PC-3 (cell line): ENCODE measurements at regions not wholly inside any gene's neighbourhood (a gene's known extent, or its start where the extent isn't known, plus 50 kb on each side); places are given as distances from the start of the nearest gene placed in this dataset.

Source experiments
- ATAC-seq: fragments of 200-7000 bp; cut with Tn5 transposase; 2 replicates; pipeline ENCODE4 v1.9.1; 2020; ENCODE audit warnings: mild to moderate bottlenecking, moderate library complexity
- BruUV-seq: library from RNA; stranded (reverse); fragments of 400-500 nt; replicated peaks from 2 replicates; lab custom pipeline; 2021; lab: Mats Ljungman, UMichigan
- CTCF ChIA-PET: fragments of 300-600 bp; sonication (Branson Sonifier 250); formaldehyde crosslinking; loops from one replicate; lab custom pipeline; 2022; ENCODE audit warnings: antibody characterized with exemption; lab: Charles Lee
- POLR2A ChIA-PET: fragments of 300-600 bp; sonication (Branson Sonifier 250); formaldehyde crosslinking; loops from one replicate; lab custom pipeline; 2022; ENCODE audit warnings: antibody characterized with exemption; ENCODE audit not compliant: unreplicated experiment; lab: Charles Lee
- DNase-seq: peaks from one replicate; pipeline ENCODE4 v3.0.0-alpha.2; 2015
- H2AFZ ChIP-seq: fragments of 300-600 bp; sonication (generic); 2 replicates; pipeline ENCODE4 v1.6.0; 2016; ENCODE audit warnings: antibody characterized with exemption, low read length
- H3F3A ChIP-seq: fragments of 300-600 bp; sonication (generic); one replicate; pipeline ENCODE4 v1.6.0; 2017; ENCODE audit warnings: antibody characterized with exemption, low read length, control low read depth, mild to moderate bottlenecking; ENCODE audit not compliant: unreplicated experiment
- H3K27ac ChIP-seq: fragments of 300-600 bp; sonication (generic); 2 replicates; pipeline ENCODE4 v1.5.1; 2016; ENCODE audit warnings: mild to moderate bottlenecking, low read length
- H3K27me3 ChIP-seq: fragments of 300-600 bp; sonication (generic); 2 replicates; pipeline ENCODE4 v1.6.1; 2016; ENCODE audit warnings: low read length, mixed read lengths
- H3K36me3 ChIP-seq: fragments of 300-600 bp; sonication (generic); 2 replicates; pipeline ENCODE4 v1.6.1; 2016; ENCODE audit warnings: low read depth, mixed run types, low read length, mixed read lengths
- H3K4me1 ChIP-seq: fragments of 300-600 bp; sonication (generic); 2 replicates; pipeline ENCODE4 v1.5.1; 2016; ENCODE audit warnings: low read length; ENCODE audit not compliant: insufficient read depth
- H3K4me2 ChIP-seq: fragments of 300-600 bp; sonication (generic); 2 replicates; pipeline ENCODE4 v1.6.0; 2016; ENCODE audit warnings: low read length
- H3K4me3 ChIP-seq: fragments of 300-600 bp; sonication (generic); 2 replicates; pipeline ENCODE4 v1.5.1; 2016; ENCODE audit warnings: mild to moderate bottlenecking, low read length, mixed read lengths
- H3K79me2 ChIP-seq: fragments of 300-600 bp; sonication (generic); 2 replicates; pipeline ENCODE4 v1.6.1; 2017; ENCODE audit warnings: low read length, mixed read lengths
- H3K9ac ChIP-seq: fragments of 300-600 bp; sonication (generic); 2 replicates; pipeline ENCODE4 v1.6.0; 2016; ENCODE audit warnings: mild to moderate bottlenecking, low read length
- H3K9me2 ChIP-seq: fragments of 300-600 bp; sonication (generic); replicated peaks from 2 replicates; pipeline ENCODE4 v1.6.1; 2016; ENCODE audit warnings: mixed run types, low read length, mixed read lengths
- H3K9me3 ChIP-seq: fragments of 300-600 bp; sonication (generic); 2 replicates; pipeline ENCODE4 v1.6.1; 2016; ENCODE audit warnings: low read length, mixed read lengths
- H4K20me1 ChIP-seq: fragments of 300-600 bp; sonication (generic); 2 replicates; pipeline ENCODE4 v1.6.1; 2016; ENCODE audit warnings: low read length, mixed read lengths
- EZH2 ChIP-seq: fragments of 300-600 bp; sonication (generic); IDR thresholded peaks from one replicate; pipeline ENCODE4 v1.6.1; 2017; ENCODE audit warnings: antibody characterized with exemption, mild to moderate bottlenecking, low read length; ENCODE audit not compliant: unreplicated experiment
- EZH2phosphoT487 ChIP-seq: fragments of 300-600 bp; sonication (generic); IDR thresholded peaks from 2 replicates; pipeline ENCODE4 v1.6.1; 2018; ENCODE audit warnings: mild to moderate bottlenecking, antibody characterized with exemption, low read length, borderline replicate concordance
- intact Hi-C: fragments of 100-400 bp; cut with micrococcal nuclease; formaldehyde crosslinking; loops from 2 replicates; pipeline ENCODE4 v1.9.0; 2023
- TF ChIP-seq, protein P1 (sequence below): fragments of 300-600 bp; sonication (generic); conservative IDR thresholded peaks from 2 replicates; pipeline ENCODE4 v1.5.1; 2017; ENCODE audit warnings: antibody characterized with exemption, low read depth, mild to moderate bottlenecking, low read length

DNA sequence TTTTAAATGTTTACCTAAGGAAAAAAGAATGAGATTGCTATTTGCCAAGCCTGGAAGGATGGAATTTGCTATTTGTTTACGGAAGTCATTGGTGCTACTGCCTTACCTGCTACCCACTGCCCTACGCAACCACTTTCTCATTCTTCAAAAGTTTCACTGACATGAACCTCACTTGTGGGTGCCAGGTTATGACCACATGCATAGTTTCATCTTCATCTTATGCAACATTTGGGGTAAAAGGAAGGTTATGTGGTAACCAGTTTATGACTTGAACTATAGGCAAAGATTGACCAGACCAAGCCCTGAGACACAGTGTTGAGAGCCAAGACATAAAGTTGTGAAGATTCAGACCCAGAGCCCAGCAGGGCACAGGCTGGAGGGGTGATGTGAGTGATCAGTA lies 142.5 kb downstream of the LACC1 start:
- H3K9ac ChIP-seq, result no peak overlapping the region

DNA sequence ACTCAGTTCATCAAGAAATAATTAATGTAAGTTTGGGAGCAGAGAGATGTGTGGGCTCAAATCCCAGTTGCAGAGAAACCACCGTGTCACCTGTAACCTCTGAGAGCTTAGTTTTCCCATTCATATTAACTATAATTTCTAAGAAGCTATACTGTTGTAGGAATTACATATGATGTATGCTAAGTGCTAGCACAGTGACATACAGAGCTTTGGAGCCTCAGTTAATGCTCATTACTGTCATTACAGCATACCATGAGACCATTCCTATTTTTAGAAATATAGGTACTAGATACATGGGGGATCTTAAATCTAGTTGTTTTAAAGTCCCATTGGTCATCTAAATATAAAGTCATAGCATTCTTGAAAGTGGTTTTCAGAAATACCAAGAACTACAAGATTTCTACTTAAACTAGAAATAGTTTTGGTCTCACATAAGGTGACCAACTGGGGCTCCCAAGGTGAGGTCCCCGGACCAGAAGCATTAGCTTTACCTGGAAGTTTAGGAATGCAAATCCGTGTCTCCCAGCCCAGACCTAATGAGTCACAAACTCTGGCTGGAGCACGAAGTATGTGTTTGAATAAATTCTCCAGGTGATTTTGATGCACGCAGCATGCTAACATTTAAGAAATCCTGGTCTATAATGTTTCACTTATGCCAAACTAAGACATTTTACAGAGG lies 144.6 kb downstream of the LACC1 start:
- H3K36me3 ChIP-seq, result no peaks in the 10 kb centered on the region
- ATAC-seq, result no peak
- H3K4me1 ChIP-seq, result peaks cover 3% of the 10 kb centered on the region; the same call in 1 of the 2 replicates
- CTCF ChIA-PET, result no interaction called here
- H3K4me2 ChIP-seq, result no peak overlapping the region
- H3K27ac ChIP-seq, result no peak overlapping the region
- no peak for DNase-seq
- no peaks in the 10 kb centered on the region for H3K9me3 ChIP-seq
- POLR2A ChIA-PET, result no interaction called here
- no peaks in the 10 kb centered on the region for H3K9me2 ChIP-seq
- no TSS peak for BruUV-seq
- no peaks in the 10 kb centered on the region for H3K27me3 ChIP-seq
- intact Hi-C loops, result no loop called here
- TF ChIP-seq, protein P1, sequence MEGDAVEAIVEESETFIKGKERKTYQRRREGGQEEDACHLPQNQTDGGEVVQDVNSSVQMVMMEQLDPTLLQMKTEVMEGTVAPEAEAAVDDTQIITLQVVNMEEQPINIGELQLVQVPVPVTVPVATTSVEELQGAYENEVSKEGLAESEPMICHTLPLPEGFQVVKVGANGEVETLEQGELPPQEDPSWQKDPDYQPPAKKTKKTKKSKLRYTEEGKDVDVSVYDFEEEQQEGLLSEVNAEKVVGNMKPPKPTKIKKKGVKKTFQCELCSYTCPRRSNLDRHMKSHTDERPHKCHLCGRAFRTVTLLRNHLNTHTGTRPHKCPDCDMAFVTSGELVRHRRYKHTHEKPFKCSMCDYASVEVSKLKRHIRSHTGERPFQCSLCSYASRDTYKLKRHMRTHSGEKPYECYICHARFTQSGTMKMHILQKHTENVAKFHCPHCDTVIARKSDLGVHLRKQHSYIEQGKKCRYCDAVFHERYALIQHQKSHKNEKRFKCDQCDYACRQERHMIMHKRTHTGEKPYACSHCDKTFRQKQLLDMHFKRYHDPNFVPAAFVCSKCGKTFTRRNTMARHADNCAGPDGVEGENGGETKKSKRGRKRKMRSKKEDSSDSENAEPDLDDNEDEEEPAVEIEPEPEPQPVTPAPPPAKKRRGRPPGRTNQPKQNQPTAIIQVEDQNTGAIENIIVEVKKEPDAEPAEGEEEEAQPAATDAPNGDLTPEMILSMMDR, result no peak
- H3K79me2 ChIP-seq, result no peaks in the 10 kb centered on the region
- no peak overlapping the region for H3K4me3 ChIP-seq
- H3F3A ChIP-seq, result no peaks in the 10 kb centered on the region
- H3K9ac ChIP-seq, result no peak overlapping the region
- H4K20me1 ChIP-seq, result no peaks in the 10 kb centered on the region
- no peak overlapping the region for H2AFZ ChIP-seq

More for the DNA sequence above, 142.5 kb downstream of the LACC1 start:
- no TSS peak for BruUV-seq
- no peaks in the 10 kb centered on the region for H3K36me3 ChIP-seq
- H3K27ac ChIP-seq, result no peak overlapping the region
- DNase-seq, result peak; percentile 41
- no peak overlapping the region for H2AFZ ChIP-seq
- intact Hi-C loops, result no loop called here
- H3K4me2 ChIP-seq, result no peak overlapping the region
- H3K79me2 ChIP-seq, result no peaks in the 10 kb centered on the region
- H3K9me2 ChIP-seq, result no peaks in the 10 kb centered on the region
- H4K20me1 ChIP-seq, result no peaks in the 10 kb centered on the region
- H3K4me1 ChIP-seq, result peaks cover 3% of the 10 kb centered on the region; the same call in 1 of the 2 replicates
- H3K4me3 ChIP-seq, result no peak overlapping the region
- no peaks in the 10 kb centered on the region for H3F3A ChIP-seq
- no peaks in the 10 kb centered on the region for H3K9me3 ChIP-seq
- ChIA-PET POLR2A (no interaction called here), CTCF (no interaction called here)
- ATAC-seq, result no peak
- no peak for TF ChIP-seq EZH2
- no peak for TF ChIP-seq EZH2phosphoT487
- TF ChIP-seq, protein P1, result no peak
- H3K27me3 ChIP-seq, result no peaks in the 10 kb centered on the region

DNA sequence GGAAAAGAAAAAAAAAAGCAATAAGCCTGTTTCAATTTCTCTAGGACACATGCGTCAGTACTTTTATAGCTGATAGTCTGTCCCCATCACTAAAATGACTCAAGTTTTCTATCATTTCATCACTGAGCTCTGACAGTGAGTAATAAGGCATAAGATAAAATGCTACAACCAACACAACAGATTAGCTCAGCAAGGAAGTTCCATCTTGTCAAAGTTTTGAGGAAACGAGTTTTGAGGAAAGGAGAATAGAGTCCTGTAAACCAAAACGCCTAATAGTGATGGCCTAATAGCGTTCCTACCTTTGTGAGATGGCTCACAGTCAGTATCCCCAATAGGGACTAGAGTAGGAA lies 145.1 kb downstream of the LACC1 start:
- DNase-seq, result no peak
- Histone ChIP-seq H4K20me1 (no peaks in the 10 kb centered on the region), H3K9ac (no peak overlapping the region), H3K27me3 (no peaks in the 10 kb centered on the region), H3K4me1 (peaks cover 3% of the 10 kb centered on the region; the same call in 1 of the 2 replicates), H3K79me2 (no peaks in the 10 kb centered on the region), H3K4me2 (no peak overlapping the region), H3K4me3 (no peak overlapping the region), H3K9me2 (no peaks in the 10 kb centered on the region), H3K9me3 (no peaks in the 10 kb centered on the region), H3K27ac (no peak overlapping the region), H2AFZ (no peak overlapping the region), H3F3A (no peaks in the 10 kb centered on the region), H3K36me3 (no peaks in the 10 kb centered on the region)
- no peak for TF ChIP-seq EZH2phosphoT487
- TF ChIP-seq, protein P1, result no peak
- TF ChIP-seq EZH2, result no peak
- ATAC-seq, result no peak
- ChIA-PET POLR2A (no interaction called here), CTCF (no interaction called here)
- intact Hi-C loops, result no loop called here
- no TSS peak for BruUV-seq
